GM21526 (cell line): ENCODE measurements at regions not wholly inside any gene's neighbourhood (a gene's known extent, or its start where the extent isn't known, plus 50 kb on each side); places are given as distances from the start of the nearest gene placed in this dataset.
"Not testable (repeated sequence)": the region's sequence is repeated elsewhere in the genome, so short reads cannot be mapped to it uniquely, and the experiment has no call there.

Source experiments
- ATAC-seq: cut with Tn5 transposase; IDR thresholded peaks from one replicate; pipeline ENCODE4 v1.9.1; 2021; ENCODE audit warnings: moderate library complexity; ENCODE audit not compliant: unreplicated experiment, low FRiP score

GRCh38 chr11:92462821-92463220, 238.2 kb downstream of the FAT3 start:
- ATAC-seq: no peak

GRCh38 chr11:92464822-92465221, 240.2 kb downstream of the FAT3 start:
- ATAC-seq: no peak

- not testable (repeated sequence) for ATAC-seq
Observed at GRCh38 chr11:92465410-92465809, 240.8 kb downstream of the FAT3 start.

GRCh38 chr11:92473736-92474135, 249.1 kb downstream of the FAT3 start:
- no peak for ATAC-seq

GRCh38 chr11:92475316-92475715, 250.7 kb downstream of the FAT3 start:
- ATAC-seq: no peak

GRCh38 chr11:92475819-92476218, 251.2 kb downstream of the FAT3 start:
- ATAC-seq: no peak

GRCh38 chr11:92477686-92478085, 253.1 kb downstream of the FAT3 start:
- no peak for ATAC-seq

- ATAC-seq: no peak
Observed at GRCh38 chr11:92480499-92480898, 255.9 kb downstream of the FAT3 start.

GRCh38 chr11:92482492-92483060, 258.0 kb downstream of the FAT3 start:
- ATAC-seq: no peak

GRCh38 chr11:92484570-92484969, 260.0 kb downstream of the FAT3 start:
- ATAC-seq: no peak

GRCh38 chr11:92489826-92490399, 265.3 kb downstream of the FAT3 start:
- ATAC-seq: no peak

GRCh38 chr11:92492372-92492771, 267.8 kb downstream of the FAT3 start:
- no peak for ATAC-seq

GRCh38 chr11:92495107-92495793, 270.6 kb downstream of the FAT3 start:
- no peak for ATAC-seq

GRCh38 chr11:92500453-92500852, 275.8 kb downstream of the FAT3 start:
- no peak for ATAC-seq

GRCh38 chr11:92501066-92501739, 276.6 kb downstream of the FAT3 start:
- ATAC-seq: no peak

GRCh38 chr11:92504004-92504403, 279.4 kb downstream of the FAT3 start:
- no peak for ATAC-seq

- no peak for ATAC-seq
Observed at GRCh38 chr11:92504534-92504933, 279.9 kb downstream of the FAT3 start.

- no peak for ATAC-seq
Observed at GRCh38 chr11:92505689-92506088, 281.1 kb downstream of the FAT3 start.

- no peak for ATAC-seq
Observed at GRCh38 chr11:92506809-92507336, 282.3 kb downstream of the FAT3 start.

GRCh38 chr11:92510591-92510990, 286.0 kb downstream of the FAT3 start:
- no peak for ATAC-seq

GRCh38 chr11:92511522-92512203, 287.0 kb downstream of the FAT3 start:
- no peak for ATAC-seq
